ENCODE measurements at regions not wholly inside any gene's neighbourhood (a gene's known extent, or its start where the extent isn't known, plus 50 kb on each side); places are given as distances from the start of the nearest gene placed in this dataset.
"Not testable (repeated sequence)": the region's sequence is repeated elsewhere in the genome, so short reads cannot be mapped to it uniquely, and the experiment has no call there.

GRCh38 chr4:141480950-141481349, 155.4 kb upstream of the IL15 start:
- H3K27ac ChIP-seq (ENCODE audit: low read depth, low read length, poor library complexity, severe bottlenecking), result no peak overlapping the region
- POLR2A ChIA-PET (ENCODE audit: low non-redundant PET), result no interaction called here
- H3K36me3 ChIP-seq (ENCODE audit: insufficient read depth, low read length, poor library complexity, severe bottlenecking), result no peaks in the 10 kb centered on the region
- H3K4me3 ChIP-seq (ENCODE audit: low read depth, low read length, poor library complexity, severe bottlenecking), result no peak overlapping the region
- H3K9me3 ChIP-seq (ENCODE audit: low read depth, low read length, poor library complexity, severe bottlenecking), result peaks cover 8% of the 10 kb centered on the region
- no peak for TF ChIP-seq EZH2 (IDR thresholded peaks at IDR 0.05; ENCODE audit: borderline replicate concordance, low read depth, low read length, poor library complexity, severe bottlenecking)
- TF ChIP-seq, protein P1, sequence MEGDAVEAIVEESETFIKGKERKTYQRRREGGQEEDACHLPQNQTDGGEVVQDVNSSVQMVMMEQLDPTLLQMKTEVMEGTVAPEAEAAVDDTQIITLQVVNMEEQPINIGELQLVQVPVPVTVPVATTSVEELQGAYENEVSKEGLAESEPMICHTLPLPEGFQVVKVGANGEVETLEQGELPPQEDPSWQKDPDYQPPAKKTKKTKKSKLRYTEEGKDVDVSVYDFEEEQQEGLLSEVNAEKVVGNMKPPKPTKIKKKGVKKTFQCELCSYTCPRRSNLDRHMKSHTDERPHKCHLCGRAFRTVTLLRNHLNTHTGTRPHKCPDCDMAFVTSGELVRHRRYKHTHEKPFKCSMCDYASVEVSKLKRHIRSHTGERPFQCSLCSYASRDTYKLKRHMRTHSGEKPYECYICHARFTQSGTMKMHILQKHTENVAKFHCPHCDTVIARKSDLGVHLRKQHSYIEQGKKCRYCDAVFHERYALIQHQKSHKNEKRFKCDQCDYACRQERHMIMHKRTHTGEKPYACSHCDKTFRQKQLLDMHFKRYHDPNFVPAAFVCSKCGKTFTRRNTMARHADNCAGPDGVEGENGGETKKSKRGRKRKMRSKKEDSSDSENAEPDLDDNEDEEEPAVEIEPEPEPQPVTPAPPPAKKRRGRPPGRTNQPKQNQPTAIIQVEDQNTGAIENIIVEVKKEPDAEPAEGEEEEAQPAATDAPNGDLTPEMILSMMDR (conservative IDR thresholded peaks at IDR 0.05; ENCODE audit: low read depth, low read length), result no peak
- DNase-seq (ENCODE audit: low spot score), result no peak
- no TSS peak for BruUV-seq (replicated peaks)
- no peaks in the 10 kb centered on the region for H3K27me3 ChIP-seq (replicated peaks; ENCODE audit: insufficient read depth, low read depth, low read length, poor library complexity)
- intact Hi-C loops (cut with micrococcal nuclease; ENCODE audit: unreplicated experiment), result no loop called here
- CTCF ChIA-PET, result no interaction called here
- H3K4me1 ChIP-seq (ENCODE audit: insufficient read depth, low read length, poor library complexity, severe bottlenecking), result no peaks in the 10 kb centered on the region

GRCh38 chr4:141484298-141484697, 152.1 kb upstream of the IL15 start:
- H3K9me3 ChIP-seq (ENCODE audit: low read depth, low read length, poor library complexity, severe bottlenecking); intact Hi-C loops (cut with micrococcal nuclease; ENCODE audit: unreplicated experiment); DNase-seq (ENCODE audit: low spot score); H3K27ac ChIP-seq (ENCODE audit: low read depth, low read length, poor library complexity, severe bottlenecking); BruUV-seq (replicated peaks); H3K4me1 ChIP-seq (ENCODE audit: insufficient read depth, low read length, poor library complexity, severe bottlenecking); H3K27me3 ChIP-seq (replicated peaks; ENCODE audit: insufficient read depth, low read depth, low read length, poor library complexity); H3K36me3 ChIP-seq (ENCODE audit: insufficient read depth, low read length, poor library complexity, severe bottlenecking); POLR2A ChIA-PET (ENCODE audit: low non-redundant PET); H3K4me3 ChIP-seq (ENCODE audit: low read depth, low read length, poor library complexity, severe bottlenecking); CTCF ChIA-PET: not testable (repeated sequence)

DNA sequence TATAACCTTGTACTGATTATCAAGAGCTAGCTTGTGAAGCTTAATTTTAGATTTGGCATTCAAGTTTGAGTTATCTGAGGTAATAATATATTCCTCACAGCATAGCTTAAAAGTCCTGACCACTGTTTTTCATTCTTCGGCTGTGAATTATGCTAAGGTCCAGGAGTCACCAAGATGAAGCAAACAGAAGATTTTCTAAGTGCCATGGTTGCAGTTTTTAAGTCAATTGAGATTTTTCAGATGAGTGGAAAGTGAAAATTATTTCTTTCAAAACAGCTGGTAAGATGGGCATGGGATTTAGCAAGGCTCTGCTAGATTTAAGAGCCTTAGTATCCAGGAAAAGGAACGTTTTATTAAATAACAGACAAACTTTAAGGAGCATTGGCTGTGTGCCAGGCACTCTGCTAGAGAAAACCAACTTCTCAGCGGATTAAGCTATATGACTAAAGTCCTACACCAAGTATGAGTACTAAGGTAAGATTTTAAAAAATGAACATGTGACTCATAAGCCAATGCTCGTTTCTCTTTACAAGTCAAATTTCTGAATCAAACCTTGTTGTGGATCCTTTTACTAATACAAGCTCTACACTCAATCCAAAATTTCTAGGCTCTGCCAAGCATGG, 149.9 kb upstream of the IL15 start:
- intact Hi-C loops (cut with micrococcal nuclease; ENCODE audit: unreplicated experiment), result no loop called here

More for the DNA sequence above, 149.9 kb upstream of the IL15 start:
- ChIA-PET POLR2A (ENCODE audit: low non-redundant PET) (no interaction called here), CTCF (no interaction called here)
- H3K4me3 ChIP-seq (ENCODE audit: low read depth, low read length, poor library complexity, severe bottlenecking), result no peak overlapping the region
- BruUV-seq (replicated peaks), result no TSS peak
- H3K27ac ChIP-seq (ENCODE audit: low read depth, low read length, poor library complexity, severe bottlenecking), result no peak overlapping the region
- H3K36me3 ChIP-seq (ENCODE audit: insufficient read depth, low read length, poor library complexity, severe bottlenecking), result no peaks in the 10 kb centered on the region
- TF ChIP-seq, protein P1 (conservative IDR thresholded peaks at IDR 0.05; ENCODE audit: low read depth, low read length), result no peak
- TF ChIP-seq EZH2 (IDR thresholded peaks at IDR 0.05; ENCODE audit: borderline replicate concordance, low read depth, low read length, poor library complexity, severe bottlenecking), result no peak
- no peaks in the 10 kb centered on the region for H3K4me1 ChIP-seq (ENCODE audit: insufficient read depth, low read length, poor library complexity, severe bottlenecking)
- DNase-seq (ENCODE audit: low spot score), result peak; percentile 18
- H3K27me3 ChIP-seq (replicated peaks; ENCODE audit: insufficient read depth, low read depth, low read length, poor library complexity), result no peaks in the 10 kb centered on the region
- H3K9me3 ChIP-seq (ENCODE audit: low read depth, low read length, poor library complexity, severe bottlenecking), result peaks cover 1% of the 10 kb centered on the region

All from A673 (cell line).